Osteoblast (primary cell): ENCODE measurements at regions not wholly inside any gene's neighbourhood (a gene's known extent, or its start where the extent isn't known, plus 50 kb on each side); places are given as distances from the start of the nearest gene placed in this dataset.

ENCODE experiments used
- DNase-seq: peaks from one replicate; pipeline ENCODE4 v3.0.0; 2011; ENCODE audit warnings: low spot score, mixed read lengths; ENCODE audit not compliant: insufficient read length; ENCODE audit errors: missing footprints
- H2AFZ ChIP-seq: 2 replicates; pipeline ENCODE4 v1.6.0; 2011; ENCODE audit warnings: mild to moderate bottlenecking, low read length
- H3K27ac ChIP-seq: 2 replicates; pipeline ENCODE4 v1.5.1; 2011; ENCODE audit warnings: mild to moderate bottlenecking, low read depth, low read length, moderate library complexity
- H3K27me3 ChIP-seq: 2 replicates; pipeline ENCODE4 v1.6.0; 2012; ENCODE audit warnings: mild to moderate bottlenecking, control low read depth, inconsistent platforms, low read length, moderate library complexity; ENCODE audit not compliant: insufficient read depth
- H3K36me3 ChIP-seq: 2 replicates; pipeline ENCODE4 v1.5.1; 2011; ENCODE audit warnings: mild to moderate bottlenecking, low read length, control low read depth, moderate library complexity; ENCODE audit not compliant: insufficient read depth
- H3K4me1 ChIP-seq: 2 replicates; pipeline ENCODE4 v1.5.1; 2011; ENCODE audit warnings: mild to moderate bottlenecking, low read length, control low read depth, moderate library complexity; ENCODE audit not compliant: insufficient read depth
- H3K4me2 ChIP-seq: 2 replicates; pipeline ENCODE4 v1.6.0; 2011; ENCODE audit warnings: mild to moderate bottlenecking, low read length; ENCODE audit not compliant: insufficient read depth
- H3K4me3 ChIP-seq: fragments of 200-600 bp; sonication (generic); 3 replicates; pipeline ENCODE4 v1.5.1; 2012; ENCODE audit warnings: mild to moderate bottlenecking, low read length, inconsistent platforms; ENCODE audit not compliant: insufficient read depth
- H3K79me2 ChIP-seq: 2 replicates; pipeline ENCODE4 v1.6.0; 2012; ENCODE audit warnings: mild to moderate bottlenecking, low read length, control low read depth, inconsistent platforms; ENCODE audit not compliant: insufficient read depth
- H3K9me3 ChIP-seq: 2 replicates; pipeline ENCODE4 v1.5.1; 2011; ENCODE audit warnings: low read depth, low read length, control low read depth
- H4K20me1 ChIP-seq: 2 replicates; pipeline ENCODE4 v1.6.0; 2012; ENCODE audit warnings: mild to moderate bottlenecking, low read length, control low read depth; ENCODE audit not compliant: insufficient read depth
- TF ChIP-seq, protein P1 (sequence below): IDR thresholded peaks from 2 replicates; pipeline ENCODE4 v1.5.1; 2011; ENCODE audit warnings: mild to moderate bottlenecking, low read depth, low read length, moderate library complexity; ENCODE audit errors: extremely low read depth

DNA sequence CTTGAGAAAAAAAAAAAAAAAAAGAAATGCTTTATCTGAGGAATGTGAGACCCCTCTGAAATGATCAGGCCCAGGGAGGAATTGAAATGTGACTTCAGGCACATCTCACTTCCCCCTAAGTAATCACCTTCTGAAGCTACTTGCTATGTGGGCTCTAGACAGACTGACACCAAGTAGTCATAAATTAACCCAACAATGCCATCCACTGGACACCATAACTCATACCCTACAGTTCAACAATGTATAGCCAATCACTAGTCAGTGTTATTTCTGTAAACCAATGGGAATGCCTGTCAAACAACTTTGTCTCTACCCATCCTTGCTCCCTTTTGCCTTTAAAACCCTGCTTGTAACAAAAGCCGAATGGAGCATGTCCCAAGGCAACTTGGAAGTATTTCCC, 182.7 kb upstream of the TMPO start:
- Histone ChIP-seq H3K27ac (no peak overlapping the region), H3K36me3 (no peaks in the 10 kb centered on the region), H3K79me2 (no peaks in the 10 kb centered on the region), H3K27me3 (no peaks in the 10 kb centered on the region), H3K4me1 (no peaks in the 10 kb centered on the region), H3K4me3 (no peak overlapping the region), H4K20me1 (no peaks in the 10 kb centered on the region), H3K9me3 (no peaks in the 10 kb centered on the region), H2AFZ (no peak overlapping the region), H3K4me2 (no peak overlapping the region)
- DNase-seq: peak; percentile 19
- TF ChIP-seq, protein P1, sequence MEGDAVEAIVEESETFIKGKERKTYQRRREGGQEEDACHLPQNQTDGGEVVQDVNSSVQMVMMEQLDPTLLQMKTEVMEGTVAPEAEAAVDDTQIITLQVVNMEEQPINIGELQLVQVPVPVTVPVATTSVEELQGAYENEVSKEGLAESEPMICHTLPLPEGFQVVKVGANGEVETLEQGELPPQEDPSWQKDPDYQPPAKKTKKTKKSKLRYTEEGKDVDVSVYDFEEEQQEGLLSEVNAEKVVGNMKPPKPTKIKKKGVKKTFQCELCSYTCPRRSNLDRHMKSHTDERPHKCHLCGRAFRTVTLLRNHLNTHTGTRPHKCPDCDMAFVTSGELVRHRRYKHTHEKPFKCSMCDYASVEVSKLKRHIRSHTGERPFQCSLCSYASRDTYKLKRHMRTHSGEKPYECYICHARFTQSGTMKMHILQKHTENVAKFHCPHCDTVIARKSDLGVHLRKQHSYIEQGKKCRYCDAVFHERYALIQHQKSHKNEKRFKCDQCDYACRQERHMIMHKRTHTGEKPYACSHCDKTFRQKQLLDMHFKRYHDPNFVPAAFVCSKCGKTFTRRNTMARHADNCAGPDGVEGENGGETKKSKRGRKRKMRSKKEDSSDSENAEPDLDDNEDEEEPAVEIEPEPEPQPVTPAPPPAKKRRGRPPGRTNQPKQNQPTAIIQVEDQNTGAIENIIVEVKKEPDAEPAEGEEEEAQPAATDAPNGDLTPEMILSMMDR: no peak

GRCh38 chr12:98334768-98335167, 180.6 kb upstream of the TMPO start:
- H3K27ac ChIP-seq: no peak overlapping the region
- H3K9me3 ChIP-seq: no peaks in the 10 kb centered on the region
- no peaks in the 10 kb centered on the region for H3K4me1 ChIP-seq
- TF ChIP-seq, protein P1: no peak
- no peaks in the 10 kb centered on the region for H4K20me1 ChIP-seq
- no peak for DNase-seq
- no peaks in the 10 kb centered on the region for H3K27me3 ChIP-seq
- no peak overlapping the region for H2AFZ ChIP-seq
- no peaks in the 10 kb centered on the region for H3K36me3 ChIP-seq
- no peaks in the 10 kb centered on the region for H3K79me2 ChIP-seq
- no peak overlapping the region for H3K4me3 ChIP-seq
- H3K4me2 ChIP-seq: no peak overlapping the region

GRCh38 chr12:98341026-98341425, 174.4 kb upstream of the TMPO start:
- H2AFZ ChIP-seq: no peak overlapping the region
- H3K4me1 ChIP-seq: no peaks in the 10 kb centered on the region
- H3K9me3 ChIP-seq: no peaks in the 10 kb centered on the region
- no peak overlapping the region for H3K27ac ChIP-seq
- no peaks in the 10 kb centered on the region for H3K36me3 ChIP-seq
- TF ChIP-seq, protein P1: no peak
- no peaks in the 10 kb centered on the region for H3K79me2 ChIP-seq
- DNase-seq: no peak
- no peak overlapping the region for H3K4me3 ChIP-seq
- H3K4me2 ChIP-seq: no peak overlapping the region
- no peaks in the 10 kb centered on the region for H3K27me3 ChIP-seq
- H4K20me1 ChIP-seq: no peaks in the 10 kb centered on the region

- Histone ChIP-seq H3K9me3 (no peaks in the 10 kb centered on the region), H3K36me3 (no peaks in the 10 kb centered on the region), H3K4me1 (no peaks in the 10 kb centered on the region), H3K27me3 (no peaks in the 10 kb centered on the region), H3K4me3 (no peak overlapping the region), H2AFZ (no peak overlapping the region), H3K79me2 (no peaks in the 10 kb centered on the region), H4K20me1 (no peaks in the 10 kb centered on the region), H3K4me2 (no peak overlapping the region), H3K27ac (no peak overlapping the region)
- DNase-seq: no peak
- TF ChIP-seq, protein P1: no peak
These were observed 173.7 kb upstream of the TMPO start for GRCh38 chr12:98341732-98342131.
